SIG-M5 treated with dmso at 0.1 percent for 504 hours (cell line): ENCODE measurements at regions not wholly inside any gene's neighbourhood (a gene's known extent, or its start where the extent isn't known, plus 50 kb on each side); places are given as distances from the start of the nearest gene placed in this dataset.

ENCODE experiments used
- DNase-seq: peaks from one replicate; lab custom pipeline; 2025; ENCODE audit not compliant: unreplicated experiment; lab: John Stamatoyannopoulos, UW

- no peak for DNase-seq
Observed at GRCh38 chrX:49773993-49774392, 55.1 kb upstream of the PAGE4 start.

- no peak for DNase-seq
Observed at GRCh38 chrX:49767236-49767635, 61.9 kb upstream of the PAGE4 start.

- no peak for DNase-seq
Observed at GRCh38 chrX:49762175-49762720, 66.5 kb upstream of the PAGE1 start.

- peak; percentile 6 for DNase-seq
Observed at GRCh38 chrX:49761481-49761880, 65.7 kb upstream of the PAGE1 start.

- no peak for DNase-seq
Observed at GRCh38 chrX:49760290-49760890, 64.6 kb upstream of the PAGE1 start.

- DNase-seq: no peak
Observed at GRCh38 chrX:49756692-49757091, 60.9 kb upstream of the PAGE1 start.

GRCh38 chrX:49754233-49754857, 58.6 kb upstream of the PAGE1 start:
- DNase-seq: peak; percentile 34

GRCh38 chrX:49753691-49754090, 57.9 kb upstream of the PAGE1 start:
- DNase-seq: no peak

GRCh38 chrX:49748211-49748956, 52.6 kb upstream of the PAGE1 start:
- no peak for DNase-seq

GRCh38 chrX:49746306-49746705, 50.5 kb upstream of the PAGE1 start:
- no peak for DNase-seq
